BE2C (cell line): ENCODE measurements at regions not wholly inside any gene's neighbourhood (a gene's known extent, or its start where the extent isn't known, plus 50 kb on each side); places are given as distances from the start of the nearest gene placed in this dataset.

Experiments used
- DNase-seq: peaks from one replicate; pipeline ENCODE4 v3.0.0-alpha.2; 2020
- H3K27me3 ChIP-seq: fragments of 250-450 bp; sonication (Bioruptor Pico); 2 replicates; pipeline ENCODE4 v1.5.1; 2020; ENCODE audit warnings: mild to moderate bottlenecking
- H3K36me3 ChIP-seq: fragments of 250-450 bp; sonication (Bioruptor Pico); 2 replicates; pipeline ENCODE4 v1.5.1; 2020; ENCODE audit warnings: mild to moderate bottlenecking
- H3K4me1 ChIP-seq: fragments of 250-450 bp; sonication (Bioruptor Pico); 2 replicates; pipeline ENCODE4 v1.5.1; 2020
- H3K4me3 ChIP-seq: 2 replicates; pipeline ENCODE4 v1.5.1; 2011; ENCODE audit warnings: low read depth, low read length
- H3K9me3 ChIP-seq: fragments of 250-450 bp; sonication (Bioruptor Pico); 2 replicates; pipeline ENCODE4 v1.5.1; 2020
- CTCF ChIP-seq: IDR thresholded peaks from 2 replicates; pipeline ENCODE4 v1.5.1; 2012; ENCODE audit warnings: mild to moderate bottlenecking, low read depth, low read length

GRCh38 chr9:11103525-11103924 lies 490.7 kb upstream of the PTPRD start:
- no peak for DNase-seq
- Histone ChIP-seq H3K4me1 (no peaks in the 10 kb centered on the region), H3K9me3 (no peaks in the 10 kb centered on the region), H3K27me3 (no peaks in the 10 kb centered on the region), H3K4me3 (no peak overlapping the region), H3K36me3 (no peaks in the 10 kb centered on the region)
- TF ChIP-seq CTCF = no peak

- no peak for TF ChIP-seq CTCF
- no peaks in the 10 kb centered on the region for H3K36me3 ChIP-seq
Observed at GRCh38 chr9:11107196-11107595, 494.4 kb upstream of the PTPRD start.

GRCh38 chr9:11128156-11128555 lies 515.4 kb upstream of the PTPRD start:
- no peaks in the 10 kb centered on the region for H3K27me3 ChIP-seq
- TF ChIP-seq CTCF = no peak
- no peaks in the 10 kb centered on the region for H3K36me3 ChIP-seq
- no peak overlapping the region for H3K4me3 ChIP-seq
- no peaks in the 10 kb centered on the region for H3K4me1 ChIP-seq
- no peak for DNase-seq
- no peaks in the 10 kb centered on the region for H3K9me3 ChIP-seq

More at GRCh38 chr9:11107196-11107595, 494.4 kb upstream of the PTPRD start:
- Histone ChIP-seq H3K4me3 (no peak overlapping the region), H3K4me1 (no peaks in the 10 kb centered on the region), H3K27me3 (no peaks in the 10 kb centered on the region), H3K9me3 (no peaks in the 10 kb centered on the region)
- DNase-seq = no peak

- Histone ChIP-seq H3K27me3 (no peaks in the 10 kb centered on the region), H3K36me3 (no peaks in the 10 kb centered on the region), H3K9me3 (no peaks in the 10 kb centered on the region), H3K4me3 (no peak overlapping the region), H3K4me1 (no peaks in the 10 kb centered on the region)
- TF ChIP-seq CTCF = no peak
- no peak for DNase-seq
Observed at GRCh38 chr9:11135851-11136250, 523.0 kb upstream of the PTPRD start.

- Histone ChIP-seq H3K4me1 (no peaks in the 10 kb centered on the region), H3K36me3 (no peaks in the 10 kb centered on the region), H3K4me3 (no peak overlapping the region), H3K27me3 (no peaks in the 10 kb centered on the region), H3K9me3 (no peaks in the 10 kb centered on the region)
- no peak for DNase-seq
- TF ChIP-seq CTCF = no peak
Observed at GRCh38 chr9:11141357-11141756, 528.6 kb upstream of the PTPRD start.

- no peak for TF ChIP-seq CTCF
- no peak for DNase-seq
- Histone ChIP-seq H3K36me3 (no peaks in the 10 kb centered on the region), H3K4me1 (no peaks in the 10 kb centered on the region), H3K27me3 (no peaks in the 10 kb centered on the region), H3K9me3 (no peaks in the 10 kb centered on the region), H3K4me3 (no peak overlapping the region)
Observed at GRCh38 chr9:11142965-11143738, 530.4 kb upstream of the PTPRD start.
